ENCODE measurements at regions not wholly inside any gene's neighbourhood (a gene's known extent, or its start where the extent isn't known, plus 50 kb on each side); places are given as distances from the start of the nearest gene placed in this dataset.

DNA sequence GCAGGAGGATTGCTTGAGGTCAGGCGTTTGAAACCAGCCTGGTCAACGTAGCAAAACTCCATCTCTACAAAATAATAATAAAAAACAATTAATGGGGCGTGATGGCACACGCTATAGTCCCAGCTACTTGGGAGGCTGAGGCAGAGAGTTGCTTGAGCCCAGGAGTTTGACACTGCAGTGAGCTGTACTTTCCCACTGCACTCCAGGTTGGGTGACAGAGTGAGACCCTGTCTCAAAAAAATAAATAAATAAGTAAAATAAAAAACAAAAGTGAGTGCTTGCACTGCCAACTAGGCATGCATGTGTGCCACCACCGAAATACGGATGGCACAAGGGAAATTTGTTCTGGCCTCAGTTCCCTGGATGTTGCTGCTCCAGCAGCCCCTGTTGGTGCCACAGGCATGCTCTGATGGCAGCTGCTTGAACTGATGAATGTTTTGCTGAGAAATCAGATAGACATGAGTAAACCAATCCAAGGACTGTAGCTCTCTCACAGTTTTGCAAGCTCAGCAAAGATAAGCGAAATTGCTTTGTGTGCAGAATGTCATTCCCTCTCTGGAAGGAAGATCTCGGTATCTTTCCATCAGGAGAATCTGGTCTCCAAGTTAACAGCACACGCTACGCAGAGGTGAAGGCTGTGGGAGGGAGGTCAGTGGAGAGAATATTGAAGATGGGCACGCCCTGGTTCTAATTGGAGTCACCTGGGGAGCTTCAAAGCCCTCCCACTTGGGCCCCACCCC is 188.0 kb upstream of the SLC24A3 start:
- TF ChIP-seq, protein P1, sequence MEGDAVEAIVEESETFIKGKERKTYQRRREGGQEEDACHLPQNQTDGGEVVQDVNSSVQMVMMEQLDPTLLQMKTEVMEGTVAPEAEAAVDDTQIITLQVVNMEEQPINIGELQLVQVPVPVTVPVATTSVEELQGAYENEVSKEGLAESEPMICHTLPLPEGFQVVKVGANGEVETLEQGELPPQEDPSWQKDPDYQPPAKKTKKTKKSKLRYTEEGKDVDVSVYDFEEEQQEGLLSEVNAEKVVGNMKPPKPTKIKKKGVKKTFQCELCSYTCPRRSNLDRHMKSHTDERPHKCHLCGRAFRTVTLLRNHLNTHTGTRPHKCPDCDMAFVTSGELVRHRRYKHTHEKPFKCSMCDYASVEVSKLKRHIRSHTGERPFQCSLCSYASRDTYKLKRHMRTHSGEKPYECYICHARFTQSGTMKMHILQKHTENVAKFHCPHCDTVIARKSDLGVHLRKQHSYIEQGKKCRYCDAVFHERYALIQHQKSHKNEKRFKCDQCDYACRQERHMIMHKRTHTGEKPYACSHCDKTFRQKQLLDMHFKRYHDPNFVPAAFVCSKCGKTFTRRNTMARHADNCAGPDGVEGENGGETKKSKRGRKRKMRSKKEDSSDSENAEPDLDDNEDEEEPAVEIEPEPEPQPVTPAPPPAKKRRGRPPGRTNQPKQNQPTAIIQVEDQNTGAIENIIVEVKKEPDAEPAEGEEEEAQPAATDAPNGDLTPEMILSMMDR (IDR thresholded peaks at IDR 0.05; ENCODE audit: low read depth, low read length) = no peak
- TF ChIP-seq, protein P2, sequence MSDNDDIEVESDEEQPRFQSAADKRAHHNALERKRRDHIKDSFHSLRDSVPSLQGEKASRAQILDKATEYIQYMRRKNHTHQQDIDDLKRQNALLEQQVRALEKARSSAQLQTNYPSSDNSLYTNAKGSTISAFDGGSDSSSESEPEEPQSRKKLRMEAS (IDR thresholded peaks at IDR 0.05; ENCODE audit: low read depth, low read length) = no peak
- TF ChIP-seq POLR2A (IDR thresholded peaks at IDR 0.05; ENCODE audit: extremely low read depth, insufficient read length) (no peak), MYC (IDR thresholded peaks at IDR 0.05; ENCODE audit: low read depth, low read length) (no peak)
- H3K4me3 ChIP-seq (ENCODE audit: low read depth, low read length) = no peak overlapping the region
- DNase-seq (ENCODE audit: low read depth) = no peak

DNA sequence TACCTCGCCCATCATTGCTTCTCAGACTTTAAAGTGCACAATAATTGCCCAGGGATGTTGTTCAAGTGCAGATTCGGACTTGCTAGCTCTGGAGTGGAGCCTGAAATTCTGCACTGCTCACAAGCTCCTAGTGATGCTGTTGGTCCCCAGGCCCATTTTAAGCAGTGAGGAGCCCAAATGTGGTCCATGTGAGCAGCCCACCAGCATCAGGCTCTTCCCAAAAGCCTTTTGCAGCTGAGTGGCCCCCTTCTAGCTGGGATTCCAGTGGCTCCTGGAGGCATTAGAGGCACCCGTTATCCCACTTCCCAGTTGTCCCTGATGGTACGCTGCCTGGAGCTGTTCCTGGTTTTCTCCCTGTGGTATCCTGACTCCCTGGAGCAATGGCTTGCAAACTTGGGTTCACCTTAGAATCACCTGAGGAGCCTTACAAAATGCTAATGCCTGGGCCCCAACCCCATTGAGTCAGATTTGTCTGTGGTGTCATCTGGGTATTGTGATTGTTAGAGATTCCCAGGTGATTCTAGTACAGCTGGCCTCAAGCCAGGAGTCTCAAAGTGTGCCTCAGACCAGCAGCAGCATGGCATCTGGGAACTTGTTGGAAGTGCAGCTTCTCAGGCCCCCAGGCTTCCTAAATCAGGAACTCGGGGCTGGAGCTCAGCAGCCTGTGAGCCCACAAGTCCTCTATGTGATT is 186.9 kb upstream of the SLC24A3 start:
- no peak overlapping the region for H3K4me3 ChIP-seq (ENCODE audit: low read depth, low read length)
- no peak for DNase-seq (ENCODE audit: low read depth)
- TF ChIP-seq, protein P1 (IDR thresholded peaks at IDR 0.05; ENCODE audit: low read depth, low read length) = no peak

DNA sequence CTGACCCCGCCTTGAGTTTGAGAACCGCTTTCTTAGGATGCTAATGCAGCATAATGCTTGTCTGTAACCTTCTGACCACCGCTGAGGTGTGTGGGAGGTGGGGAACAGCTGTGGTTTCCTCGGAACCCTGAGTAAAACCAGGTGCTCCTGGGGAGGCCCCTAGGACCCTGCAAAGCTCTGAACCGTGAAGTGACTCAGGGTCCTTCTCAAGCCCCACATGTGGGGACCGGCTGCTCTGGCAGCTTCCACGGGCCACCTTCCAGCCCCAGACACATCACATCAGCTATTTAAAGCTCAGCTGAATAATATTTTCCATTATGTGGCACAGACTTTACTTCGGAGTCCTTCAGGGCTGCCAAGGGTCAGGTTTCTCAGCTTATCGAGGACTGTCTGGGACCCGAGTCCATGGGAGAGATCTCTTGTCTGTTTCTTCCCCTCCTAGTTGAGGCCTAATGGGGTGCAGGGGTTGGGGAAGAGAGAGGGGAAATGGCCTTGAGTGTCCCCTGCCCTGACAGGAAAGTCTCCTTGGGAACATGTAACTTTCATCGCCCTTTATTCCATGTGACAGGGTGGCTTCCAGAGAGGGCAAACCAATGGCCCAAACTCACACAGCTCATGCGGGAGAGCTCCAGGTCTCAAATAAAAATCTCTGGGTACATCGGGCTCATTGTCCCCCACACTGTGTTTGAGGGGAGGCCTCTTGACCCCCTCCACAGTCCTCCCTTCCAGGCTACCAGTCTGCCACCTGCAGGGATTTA is 186.1 kb upstream of the SLC24A3 start:
- no peak for DNase-seq (ENCODE audit: low read depth)
- TF ChIP-seq, protein P1 (IDR thresholded peaks at IDR 0.05; ENCODE audit: low read depth, low read length) = no peak
- TF ChIP-seq MYC (IDR thresholded peaks at IDR 0.05; ENCODE audit: low read depth, low read length) (no peak), POLR2A (IDR thresholded peaks at IDR 0.05; ENCODE audit: extremely low read depth, insufficient read length) (no peak)
- TF ChIP-seq, protein P2 (IDR thresholded peaks at IDR 0.05; ENCODE audit: low read depth, low read length) = no peak
- no peak overlapping the region for H3K4me3 ChIP-seq (ENCODE audit: low read depth, low read length)

DNA sequence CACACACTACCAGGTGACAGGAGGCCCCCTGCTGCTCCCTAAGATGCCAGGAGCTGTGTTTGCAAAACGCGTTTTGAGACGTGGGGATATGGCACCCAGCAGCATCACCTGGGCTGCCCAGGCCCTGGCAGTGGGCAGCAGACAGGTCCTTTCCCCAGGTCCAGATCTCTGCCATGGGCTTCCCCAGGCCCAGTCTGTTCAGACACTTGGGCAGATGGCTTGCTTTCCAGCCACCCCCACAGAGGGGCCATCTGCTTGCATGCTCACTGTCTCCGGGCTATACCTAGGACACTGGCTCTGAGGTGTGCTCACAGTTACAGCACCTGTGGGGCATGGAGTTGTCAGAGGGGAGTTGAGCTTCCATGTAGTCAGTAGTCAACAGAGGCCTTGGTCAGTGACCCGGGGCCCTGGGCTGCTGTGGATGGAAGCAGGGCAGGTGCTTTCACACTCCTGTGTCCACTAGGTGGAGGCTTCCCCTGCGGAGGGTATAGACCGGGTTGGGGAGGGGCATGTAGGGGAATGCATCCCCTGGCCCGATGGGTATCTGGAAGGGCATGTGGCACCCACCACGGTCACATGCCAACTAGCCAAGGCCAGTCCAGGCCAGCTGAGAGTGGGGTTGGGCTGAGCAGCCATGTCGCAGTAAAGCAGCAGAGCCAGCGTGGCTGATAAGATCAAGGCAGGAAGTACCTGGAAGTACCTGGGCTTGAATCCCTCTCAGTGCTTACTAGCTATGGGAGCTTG is 185.4 kb upstream of the SLC24A3 start:
- TF ChIP-seq, protein P1 (IDR thresholded peaks at IDR 0.05; ENCODE audit: low read depth, low read length) = peak; percentile 15
- no peak for TF ChIP-seq POLR2A (IDR thresholded peaks at IDR 0.05; ENCODE audit: extremely low read depth, insufficient read length)
- TF ChIP-seq, protein P2 (IDR thresholded peaks at IDR 0.05; ENCODE audit: low read depth, low read length) = no peak
- TF ChIP-seq MYC (IDR thresholded peaks at IDR 0.05; ENCODE audit: low read depth, low read length) = no peak
- DNase-seq (ENCODE audit: low read depth) = no peak
- H3K4me3 ChIP-seq (ENCODE audit: low read depth, low read length) = no peak overlapping the region

DNA sequence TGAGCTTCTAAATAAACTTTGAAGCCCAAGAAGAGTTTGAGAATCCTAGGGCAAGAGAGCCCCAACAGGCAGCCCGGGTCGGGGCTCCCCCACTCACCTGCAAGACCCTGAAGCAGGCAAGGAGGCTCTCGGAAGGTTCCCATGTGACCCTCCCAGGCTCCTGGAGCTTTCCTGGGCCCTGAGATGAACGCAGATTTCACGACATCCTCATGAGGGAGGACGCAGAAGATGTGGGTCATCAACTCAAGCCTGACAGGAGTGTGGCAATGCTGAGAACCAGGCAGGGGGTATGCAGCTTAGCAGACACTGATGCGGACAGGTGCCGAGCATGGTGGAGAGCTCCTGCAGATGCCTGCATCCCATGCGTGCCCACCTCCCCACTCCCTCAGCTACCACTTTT is 184.5 kb upstream of the SLC24A3 start:
- DNase-seq (ENCODE audit: low read depth) = no peak
- TF ChIP-seq MYC (IDR thresholded peaks at IDR 0.05; ENCODE audit: low read depth, low read length) (no peak), POLR2A (IDR thresholded peaks at IDR 0.05; ENCODE audit: extremely low read depth, insufficient read length) (no peak)
- TF ChIP-seq, protein P1 (IDR thresholded peaks at IDR 0.05; ENCODE audit: low read depth, low read length) = no peak
- TF ChIP-seq, protein P2 (IDR thresholded peaks at IDR 0.05; ENCODE audit: low read depth, low read length) = no peak
- no peak overlapping the region for H3K4me3 ChIP-seq (ENCODE audit: low read depth, low read length)

Measured in NB4 (cell line).